ENCODE measurements at regions not wholly inside any gene's neighbourhood (a gene's known extent, or its start where the extent isn't known, plus 50 kb on each side); places are given as distances from the start of the nearest gene placed in this dataset.

DNA sequence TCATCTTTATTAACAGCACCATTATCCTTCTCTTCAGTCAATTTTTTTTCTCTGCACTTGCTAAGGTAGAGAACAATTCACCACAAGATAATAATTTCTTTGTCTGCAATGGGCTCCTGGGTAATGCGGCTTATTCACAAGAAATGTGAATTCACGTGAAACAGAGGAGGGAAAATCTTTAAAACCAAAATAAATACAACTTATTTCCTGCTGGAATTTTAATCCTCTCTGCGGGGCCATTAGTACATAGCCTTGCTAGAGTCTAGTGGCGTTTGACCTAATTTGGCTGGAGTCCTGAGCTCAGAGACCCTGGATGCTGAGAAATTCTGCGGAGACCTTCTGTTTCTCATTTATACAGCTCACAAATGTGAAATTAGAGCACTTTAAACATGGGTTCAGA lies 319.3 kb upstream of the MMADHC start:
- H3K9me3 ChIP-seq, result no peaks in the 10 kb centered on the region
- TF ChIP-seq, protein P1, sequence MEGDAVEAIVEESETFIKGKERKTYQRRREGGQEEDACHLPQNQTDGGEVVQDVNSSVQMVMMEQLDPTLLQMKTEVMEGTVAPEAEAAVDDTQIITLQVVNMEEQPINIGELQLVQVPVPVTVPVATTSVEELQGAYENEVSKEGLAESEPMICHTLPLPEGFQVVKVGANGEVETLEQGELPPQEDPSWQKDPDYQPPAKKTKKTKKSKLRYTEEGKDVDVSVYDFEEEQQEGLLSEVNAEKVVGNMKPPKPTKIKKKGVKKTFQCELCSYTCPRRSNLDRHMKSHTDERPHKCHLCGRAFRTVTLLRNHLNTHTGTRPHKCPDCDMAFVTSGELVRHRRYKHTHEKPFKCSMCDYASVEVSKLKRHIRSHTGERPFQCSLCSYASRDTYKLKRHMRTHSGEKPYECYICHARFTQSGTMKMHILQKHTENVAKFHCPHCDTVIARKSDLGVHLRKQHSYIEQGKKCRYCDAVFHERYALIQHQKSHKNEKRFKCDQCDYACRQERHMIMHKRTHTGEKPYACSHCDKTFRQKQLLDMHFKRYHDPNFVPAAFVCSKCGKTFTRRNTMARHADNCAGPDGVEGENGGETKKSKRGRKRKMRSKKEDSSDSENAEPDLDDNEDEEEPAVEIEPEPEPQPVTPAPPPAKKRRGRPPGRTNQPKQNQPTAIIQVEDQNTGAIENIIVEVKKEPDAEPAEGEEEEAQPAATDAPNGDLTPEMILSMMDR (IDR thresholded peaks at IDR 0.05), result no peak
- no peak for TF ChIP-seq POLR2A (IDR thresholded peaks at IDR 0.05)
- intact Hi-C loops (cut with DNase I), result no loop called here

DNA sequence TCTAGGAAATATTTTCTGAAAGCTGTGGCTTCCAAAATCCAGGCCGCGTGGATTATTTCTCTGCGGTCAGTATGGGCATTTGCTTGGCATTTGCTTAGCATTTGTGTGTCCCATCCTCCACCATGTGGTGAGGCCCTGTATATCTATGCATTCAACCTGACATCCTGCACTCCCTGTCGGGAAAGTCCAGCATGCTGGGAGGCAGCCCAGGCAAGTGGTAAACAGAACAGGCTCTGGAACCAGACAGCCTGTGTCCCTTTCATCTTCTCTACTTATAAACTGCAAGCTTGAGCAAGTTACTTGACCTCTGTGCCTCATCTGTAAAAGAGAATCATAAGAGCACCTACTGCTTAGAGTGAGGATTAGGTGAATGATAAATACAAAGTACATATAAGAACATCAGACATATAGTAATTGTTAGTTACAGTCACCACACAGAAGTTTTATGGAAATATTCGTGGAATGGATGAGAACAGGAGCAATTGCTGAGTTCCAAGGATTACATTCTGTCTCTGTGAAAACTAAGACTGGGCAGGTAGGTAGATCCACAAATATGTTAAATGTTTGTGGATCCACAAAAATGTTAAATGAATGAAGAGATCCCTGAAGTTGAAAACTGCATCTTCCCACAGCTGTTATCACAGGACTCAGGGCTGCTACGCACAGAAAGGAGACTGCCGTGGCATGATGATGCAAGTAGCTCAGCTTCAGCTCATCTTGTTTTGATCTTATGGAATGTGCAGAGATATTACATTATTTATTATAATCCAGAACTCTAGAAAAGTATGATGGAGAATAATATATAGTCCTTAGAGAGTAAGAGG lies 317.0 kb upstream of the MMADHC start:
- no peak for DNase-seq
- Histone ChIP-seq H3K27me3 (no peaks in the 10 kb centered on the region), H3K27ac (no peak overlapping the region), H3K4me1 (peaks cover 0 to 5% (median 0%) of the 10 kb centered on the region in 3 donors), H3K9me3 (no peaks in the 10 kb centered on the region), H3K4me3 (no peak overlapping the region), H3K36me3 (no peaks in the 10 kb centered on the region)
- intact Hi-C loops (cut with DNase I), result no loop called here
- WGBS, 2 donors, result 76 to 92% methylated on average over 6 to 7 of the region's 7 CpGs
- TF ChIP-seq POLR2A (IDR thresholded peaks at IDR 0.05), result no peak
- TF ChIP-seq, protein P1 (IDR thresholded peaks at IDR 0.05), result no peak

More for the DNA sequence above, 319.3 kb upstream of the MMADHC start:
- WGBS, 2 donors, result 73 to 76% methylated on average over 4 to 5 of the region's 5 CpGs
- Histone ChIP-seq H3K4me3 (no peak overlapping the region), H3K27me3 (no peaks in the 10 kb centered on the region), H3K4me1 (peaks cover 0 to 5% (median 0%) of the 10 kb centered on the region in 3 donors), H3K36me3 (no peaks in the 10 kb centered on the region), H3K27ac (no peak overlapping the region)
- DNase-seq, result no peak

DNA sequence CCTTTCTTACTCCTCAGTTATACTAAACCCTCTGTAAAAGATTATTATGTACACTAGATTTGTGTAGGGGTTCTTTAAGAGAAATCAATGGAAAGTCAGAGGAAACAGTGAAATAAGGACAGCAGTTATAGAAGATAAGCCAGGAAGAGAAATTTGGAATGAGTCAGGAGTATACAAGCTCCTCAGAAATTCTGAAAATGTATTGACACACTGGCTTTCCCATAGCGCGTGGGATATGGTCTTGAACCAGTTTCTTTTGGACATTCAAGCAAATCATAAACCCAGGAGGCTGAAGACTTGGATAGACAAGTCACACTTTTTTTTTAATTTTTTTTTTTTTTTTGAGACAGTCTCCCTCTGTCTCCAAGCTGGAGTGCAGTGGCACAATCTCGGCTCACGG lies 316.1 kb upstream of the MMADHC start:
- intact Hi-C loops (cut with DNase I), result no loop called here
- TF ChIP-seq, protein P1 (IDR thresholded peaks at IDR 0.05), result no peak
- TF ChIP-seq POLR2A (IDR thresholded peaks at IDR 0.05), result no peak
- Histone ChIP-seq H3K4me3 (no peak overlapping the region), H3K4me1 (no peaks in the 10 kb centered on the region), H3K36me3 (no peaks in the 10 kb centered on the region), H3K27ac (no peak overlapping the region), H3K9me3 (no peaks in the 10 kb centered on the region), H3K27me3 (no peaks in the 10 kb centered on the region)
- WGBS, 2 donors, result 92 to 99% methylated on average over 3 of the region's 4 CpGs
- DNase-seq, result no peak

DNA sequence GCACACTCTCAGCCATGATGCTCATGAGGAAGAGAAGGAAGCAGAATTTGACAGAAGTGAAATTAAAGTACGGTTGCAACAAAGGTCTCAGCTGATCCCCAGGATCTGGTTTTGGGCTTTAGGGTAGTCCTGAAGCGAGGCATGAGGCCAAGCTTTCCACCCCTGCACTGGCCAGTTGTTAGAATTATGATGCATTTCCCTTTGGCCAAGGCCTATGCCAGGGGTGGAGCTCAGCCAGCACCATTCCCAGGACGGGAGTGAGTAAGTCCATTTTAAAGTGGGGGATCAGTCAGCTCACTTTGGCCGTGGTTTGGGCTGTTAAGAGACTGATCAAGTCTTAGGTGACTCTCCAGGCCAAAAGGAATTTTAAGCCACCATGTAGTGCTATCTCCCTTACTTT lies 314.5 kb upstream of the MMADHC start:
- Histone ChIP-seq H3K4me3 (no peak overlapping the region), H3K27me3 (no peaks in the 10 kb centered on the region), H3K4me1 (no peaks in the 10 kb centered on the region), H3K27ac (no peak overlapping the region), H3K36me3 (no peaks in the 10 kb centered on the region), H3K9me3 (no peaks in the 10 kb centered on the region)
- TF ChIP-seq POLR2A (IDR thresholded peaks at IDR 0.05), result no peak
- TF ChIP-seq, protein P1 (IDR thresholded peaks at IDR 0.05), result no peak
- WGBS, 2 donors, result 58 to 65% methylated on average over 3 to 4 of the region's 4 CpGs
- intact Hi-C loops (cut with DNase I), result no loop called here
- no peak for DNase-seq

DNA sequence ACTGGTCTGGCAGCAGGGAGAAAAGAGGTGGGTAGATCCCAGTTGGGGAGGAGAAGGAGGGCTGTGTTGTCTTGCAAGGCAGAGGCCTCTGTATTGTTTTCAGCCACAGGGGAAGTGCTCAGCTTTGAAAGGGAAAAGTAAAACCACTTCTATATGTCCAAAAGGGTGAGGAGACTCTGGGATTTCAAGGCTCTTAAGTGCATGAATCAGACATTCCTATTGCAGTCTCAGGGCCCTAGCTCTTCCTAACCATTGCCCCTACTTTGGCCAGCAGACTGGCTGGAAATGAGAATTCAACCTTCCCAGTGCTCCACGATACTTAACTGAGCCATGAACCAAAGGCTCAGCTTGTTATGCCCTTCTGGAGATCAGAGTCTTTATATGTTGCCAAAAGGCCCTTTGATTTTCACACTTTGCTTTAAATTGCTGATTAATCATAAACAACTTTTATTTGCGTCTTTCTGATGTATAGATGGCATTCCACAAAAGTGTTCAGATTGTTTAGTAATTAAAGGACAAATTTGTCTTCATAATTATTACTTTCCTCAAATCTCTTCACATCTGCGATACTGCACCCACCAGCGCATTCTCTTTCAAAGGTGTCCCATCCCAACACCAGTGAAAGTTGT lies 313.8 kb upstream of the MMADHC start:
- WGBS, 2 donors, result 91 to 94% methylated on average over 4 of the region's 4 CpGs
- Histone ChIP-seq H3K4me3 (no peak overlapping the region), H3K4me1 (no peaks in the 10 kb centered on the region), H3K27me3 (no peaks in the 10 kb centered on the region), H3K9me3 (no peaks in the 10 kb centered on the region), H3K36me3 (no peaks in the 10 kb centered on the region), H3K27ac (no peak overlapping the region)
- TF ChIP-seq, protein P1 (IDR thresholded peaks at IDR 0.05), result no peak
- no peak for TF ChIP-seq POLR2A (IDR thresholded peaks at IDR 0.05)
- intact Hi-C loops (cut with DNase I), result no loop called here
- DNase-seq, result no peak

All from esophagus squamous epithelium (tissue), 5 donors.